Vagina (tissue), 2 donors: ENCODE measurements at regions not wholly inside any gene's neighbourhood (a gene's known extent, or its start where the extent isn't known, plus 50 kb on each side); places are given as distances from the start of the nearest gene placed in this dataset.

Experiments used
- DNase-seq, 2 donors: peaks; one replicate each; pipeline ENCODE4 v3.0.0-alpha.2; 2017; ENCODE audit errors: extremely low spot score in 2 of 2
- H3K27ac ChIP-seq: fragments of 200-600 bp; sonication (generic); one replicate; pipeline ENCODE4 v1.5.1; 2019
- H3K27me3 ChIP-seq: fragments of 200-600 bp; sonication (generic); one replicate; pipeline ENCODE4 v1.5.1; 2019
- H3K36me3 ChIP-seq, 2 donors: fragments of 200-600 bp; sonication (generic); one replicate each; pipeline ENCODE4 v1.5.1; 2017 to 2019
- H3K4me1 ChIP-seq: fragments of 200-600 bp; sonication (generic); one replicate; pipeline ENCODE4 v1.5.1; 2019
- H3K4me3 ChIP-seq, 2 donors: fragments of 200-600 bp; sonication (generic); 1 replicate in 1 of 2; 2 replicates in 1 of 2; pipeline ENCODE4 v1.5.1; 2016 to 2019
- H3K9me3 ChIP-seq: fragments of 200-600 bp; sonication (generic); one replicate; pipeline ENCODE4 v1.5.1; 2019
- CTCF ChIP-seq, 3 experiments: fragments of 450-650 bp in 2 of 3; fragments of 200-600 bp in 1 of 3; sonication (generic) in 1 of 3; IDR thresholded peaks; one replicate each; pipeline ENCODE4 v1.5.1; 2017 to 2019; ENCODE audit warnings: antibody characterized with exemption in 3 of 3, mild to moderate bottlenecking in 2 of 3, moderate library complexity in 2 of 3
- POLR2A ChIP-seq, 2 donors: fragments of 450-650 bp; IDR thresholded peaks; one replicate each; pipeline ENCODE4 v1.6.1; 2017; ENCODE audit warnings: antibody characterized with exemption in 2 of 2, mild to moderate bottlenecking in 2 of 2, moderate library complexity in 2 of 2
- POLR2AphosphoS5 ChIP-seq, 2 donors: sonication (generic); formaldehyde crosslinking; IDR thresholded peaks; one replicate each; pipeline ENCODE4 v1.9.0; 2017; ENCODE audit warnings: antibody characterized with exemption in 2 of 2, mild to moderate bottlenecking in 2 of 2, low read depth in 1 of 2; ENCODE audit not compliant: insufficient read depth in 1 of 2
- intact Hi-C: fragments of 100-400 bp; cut with DNase I; formaldehyde crosslinking; loops from one replicate; pipeline ENCODE4 v1.15.1; 2023

GRCh38 chr12:58159941-58160340 is 218.6 kb downstream of the ATP23 start:
- no peak for DNase-seq
- no peaks in the 10 kb centered on the region for H3K9me3 ChIP-seq

GRCh38 chr12:58161773-58162172 is 220.4 kb downstream of the ATP23 start:
- no peak overlapping the region for H3K27ac ChIP-seq
- H3K36me3 ChIP-seq, result no peaks in the 10 kb centered on the region
- intact Hi-C loops, result no loop called here
- no peaks in the 10 kb centered on the region for H3K27me3 ChIP-seq
- TF ChIP-seq CTCF (IDR thresholded peaks at IDR 0.05) (no peak), POLR2AphosphoS5 (IDR thresholded peaks at IDR 0.05; ENCODE audit: insufficient read depth in 1 of 2, low read depth in 1 of 2) (no peak)
- H3K9me3 ChIP-seq, result no peaks in the 10 kb centered on the region
- H3K4me1 ChIP-seq, result no peaks in the 10 kb centered on the region
- DNase-seq, result no peak
- no peak overlapping the region for H3K4me3 ChIP-seq

More at GRCh38 chr12:58159941-58160340, 218.6 kb downstream of the ATP23 start:
- no peaks in the 10 kb centered on the region for H3K36me3 ChIP-seq
- H3K27ac ChIP-seq, result no peak overlapping the region
- no peaks in the 10 kb centered on the region for H3K4me1 ChIP-seq
- intact Hi-C loops, result no loop called here
- no peak overlapping the region for H3K4me3 ChIP-seq
- TF ChIP-seq POLR2A (IDR thresholded peaks at IDR 0.05), result no peak
- TF ChIP-seq CTCF (IDR thresholded peaks at IDR 0.05), result no peak
- TF ChIP-seq POLR2AphosphoS5 (IDR thresholded peaks at IDR 0.05; ENCODE audit: insufficient read depth in 1 of 2, low read depth in 1 of 2), result no peak
- H3K27me3 ChIP-seq, result no peaks in the 10 kb centered on the region

- Histone ChIP-seq H3K27ac (no peak overlapping the region), H3K4me3 (no peak overlapping the region), H3K27me3 (no peaks in the 10 kb centered on the region), H3K4me1 (no peaks in the 10 kb centered on the region), H3K9me3 (no peaks in the 10 kb centered on the region), H3K36me3 (no peaks in the 10 kb centered on the region)
- DNase-seq, result no peak
- no peak for TF ChIP-seq POLR2AphosphoS5 (IDR thresholded peaks at IDR 0.05; ENCODE audit: insufficient read depth in 1 of 2, low read depth in 1 of 2)
- no peak for TF ChIP-seq POLR2A (IDR thresholded peaks at IDR 0.05)
- TF ChIP-seq CTCF (IDR thresholded peaks at IDR 0.05), result no peak
- intact Hi-C loops, result no loop called here
Observed at GRCh38 chr12:58163021-58163420, 221.7 kb downstream of the ATP23 start.

- no peak overlapping the region for H3K4me3 ChIP-seq
- DNase-seq, result no peak
- no peaks in the 10 kb centered on the region for H3K36me3 ChIP-seq
- no peaks in the 10 kb centered on the region for H3K27me3 ChIP-seq
- no peaks in the 10 kb centered on the region for H3K9me3 ChIP-seq
- no peaks in the 10 kb centered on the region for H3K4me1 ChIP-seq
- no peak overlapping the region for H3K27ac ChIP-seq
- intact Hi-C loops, result no loop called here
- TF ChIP-seq CTCF (IDR thresholded peaks at IDR 0.05), result no peak
- TF ChIP-seq POLR2A (IDR thresholded peaks at IDR 0.05), result no peak
- TF ChIP-seq POLR2AphosphoS5 (IDR thresholded peaks at IDR 0.05; ENCODE audit: insufficient read depth in 1 of 2, low read depth in 1 of 2), result no peak
Observed at GRCh38 chr12:58166643-58167042, 225.3 kb downstream of the ATP23 start.

GRCh38 chr12:58167622-58168021 is 226.3 kb downstream of the ATP23 start:
- DNase-seq, result no peak
- intact Hi-C loops, result no loop called here

More at GRCh38 chr12:58167622-58168021, 226.3 kb downstream of the ATP23 start:
- Histone ChIP-seq H3K9me3 (no peaks in the 10 kb centered on the region), H3K4me1 (no peaks in the 10 kb centered on the region), H3K27ac (no peak overlapping the region), H3K27me3 (no peaks in the 10 kb centered on the region), H3K36me3 (no peaks in the 10 kb centered on the region), H3K4me3 (no peak overlapping the region)
- TF ChIP-seq POLR2AphosphoS5 (IDR thresholded peaks at IDR 0.05; ENCODE audit: insufficient read depth in 1 of 2, low read depth in 1 of 2) (no peak), CTCF (IDR thresholded peaks at IDR 0.05) (no peak), POLR2A (IDR thresholded peaks at IDR 0.05) (no peak)
